SK-N-SH treated with all-trans-retinoic acid at 6 μM for 48 hours (cell line): ENCODE measurements at regions not wholly inside any gene's neighbourhood (a gene's known extent, or its start where the extent isn't known, plus 50 kb on each side); places are given as distances from the start of the nearest gene placed in this dataset.

Experiments
- CREB5 ChIP-seq: fragments of 250-450 bp; sonication (Bioruptor Pico); IDR thresholded peaks from 2 replicates; pipeline ENCODE4 v1.5.1; 2020; ENCODE audit warnings: low read depth, mild to moderate bottlenecking, moderate library complexity
- CSDC2 ChIP-seq: fragments of 250-450 bp; sonication (Bioruptor Pico); IDR thresholded peaks from 2 replicates; pipeline ENCODE4 v1.5.0; 2020; ENCODE audit warnings: mild to moderate bottlenecking, moderate library complexity
- CSRNP3 ChIP-seq: fragments of 250-450 bp; sonication (Bioruptor Pico); IDR thresholded peaks from 2 replicates; pipeline ENCODE4 v1.5.1; 2021; ENCODE audit warnings: mild to moderate bottlenecking, moderate library complexity
- ISL1 ChIP-seq: fragments of 250-450 bp; sonication (Bioruptor Pico); IDR thresholded peaks from 2 replicates; pipeline ENCODE4 v2.1.2; 2022; ENCODE audit warnings: mild to moderate bottlenecking, moderate library complexity
- OSR1 ChIP-seq: fragments of 250-450 bp; sonication (Bioruptor Pico); IDR thresholded peaks from 2 replicates; pipeline ENCODE4 v1.8.0; 2022; ENCODE audit warnings: moderate library complexity, mild to moderate bottlenecking, inconsistent platforms
- PATZ1 ChIP-seq: fragments of 250-450 bp; sonication (Bioruptor Pico); IDR thresholded peaks from 2 replicates; pipeline ENCODE4 v1.8.0; 2020; ENCODE audit warnings: mild to moderate bottlenecking, moderate library complexity, borderline replicate concordance
- RARB ChIP-seq: fragments of 250-450 bp; sonication (Bioruptor Pico); IDR thresholded peaks from 2 replicates; pipeline ENCODE4 v1.8.0; 2021; ENCODE audit warnings: mild to moderate bottlenecking, moderate library complexity
- TOX ChIP-seq: fragments of 250-450 bp; sonication (Bioruptor Pico); IDR thresholded peaks from 2 replicates; pipeline ENCODE4 v1.8.0; 2021; ENCODE audit warnings: mild to moderate bottlenecking, moderate library complexity, borderline replicate concordance
- ZC3H10 ChIP-seq: fragments of 250-450 bp; sonication (Bioruptor Pico); IDR thresholded peaks from 2 replicates; pipeline ENCODE4 v1.5.1; 2021; ENCODE audit warnings: mild to moderate bottlenecking, moderate library complexity

- TF ChIP-seq TOX (no peak), ISL1 (CRISPR knock-in tag) (no peak), CSDC2 (CRISPR knock-in tag) (no peak), ZC3H10 (CRISPR knock-in tag) (no peak), PATZ1 (no peak), CREB5 (CRISPR knock-in tag) (no peak), CSRNP3 (CRISPR knock-in tag) (no peak), RARB (CRISPR knock-in tag) (no peak), OSR1 (no peak)
Measured at GRCh38 chr13:103275081-103275480, 208.9 kb upstream of the SLC10A2 start.
